SK-N-SH (cell line): ENCODE measurements at regions not wholly inside any gene's neighbourhood (a gene's known extent, or its start where the extent isn't known, plus 50 kb on each side); places are given as distances from the start of the nearest gene placed in this dataset.

Experiments used
- CTCF ChIA-PET: fragments of 300-600, 350-600 bp; formaldehyde crosslinking; extraction: SDS; loops from one replicate; lab custom pipeline; 2021; lab: Yijun Ruan, JAX
- POLR2A ChIA-PET: fragments of 350-600 bp; sonication (Branson Sonifier 250); formaldehyde crosslinking; extraction: SDS; loops from one replicate; lab custom pipeline; 2020; ENCODE audit warnings: antibody characterized with exemption, inconsistent platforms; lab: Yijun Ruan, JAX
- DNase-seq: peaks from one replicate; pipeline ENCODE4 v3.0.0; 2012
- H2AFZ ChIP-seq: fragments of 200-600 bp; sonication (generic); 2 replicates; pipeline ENCODE4 v1.8.1; 2016; ENCODE audit warnings: antibody characterized with exemption, mild to moderate bottlenecking, low read depth
- H3F3A ChIP-seq: fragments of 200-600 bp; sonication (generic); replicated peaks from 2 replicates; pipeline ENCODE3; 2016; ENCODE audit warnings: antibody characterized with exemption, mild to moderate bottlenecking; ENCODE audit not compliant: insufficient read depth
- H3K27ac ChIP-seq, 2 experiments: fragments of 200-500 bp in 1 of 2; fragments of 200-600 bp in 1 of 2; sonication (Bioruptor generic) in 1 of 2; sonication (generic), shearing (Covaris generic) in 1 of 2; 2 replicates each; pipeline versions ENCODE4 v1.5.1 to v1.6.1; 2014 to 2016; ENCODE audit warnings: low read depth in 2 of 2, inconsistent platforms in 1 of 2, low read length in 1 of 2, mild to moderate bottlenecking in 1 of 2, mixed read lengths in 1 of 2
- H3K27me3 ChIP-seq: fragments of 200-600 bp; sonication (generic), shearing (Covaris generic); 2 replicates; pipeline ENCODE4 v1.6.1; 2016; ENCODE audit warnings: mixed run types; ENCODE audit not compliant: insufficient read depth
- H3K36me3 ChIP-seq, 2 experiments: fragments of 200-500 bp in 1 of 2; fragments of 200-600 bp in 1 of 2; sonication (Bioruptor generic) in 1 of 2; sonication (generic) in 1 of 2; replicated peaks in 1 of 2; 2 replicates each; pipeline versions ENCODE3 to v1.5.1; 2014 to 2016; ENCODE audit warnings: low read length in 1 of 2, mild to moderate bottlenecking in 1 of 2; ENCODE audit not compliant: insufficient read depth in 2 of 2, control insufficient read depth in 1 of 2
- H3K4me1 ChIP-seq, 2 experiments: fragments of 200-500 bp in 1 of 2; fragments of 200-600 bp in 1 of 2; sonication (Bioruptor generic) in 1 of 2; sonication (generic), shearing (Covaris generic) in 1 of 2; 2 replicates each; pipeline versions ENCODE4 v1.5.1 to v1.6.1; 2014 to 2016; ENCODE audit warnings: low read depth in 1 of 2, low read length in 1 of 2, mixed run types in 1 of 2; ENCODE audit not compliant: insufficient read depth in 2 of 2, control insufficient read depth in 1 of 2
- H3K4me2 ChIP-seq: fragments of 200-600 bp; sonication (generic), shearing (Covaris generic); 2 replicates; pipeline ENCODE4 v1.6.1; 2017; ENCODE audit warnings: mixed run types
- H3K4me3 ChIP-seq, 2 experiments: fragments of 200-500 bp in 1 of 2; fragments of 200-600 bp in 1 of 2; sonication (Bioruptor generic) in 1 of 2; sonication (generic), shearing (Covaris generic) in 1 of 2; 2 replicates each; pipeline versions ENCODE4 v1.5.1 to v1.8.1; 2014 to 2016; ENCODE audit warnings: low read depth in 2 of 2, inconsistent platforms in 1 of 2, low read length in 1 of 2, mild to moderate bottlenecking in 1 of 2, mixed read lengths in 1 of 2, moderate library complexity in 1 of 2
- H3K79me2 ChIP-seq: fragments of 200-600 bp; sonication (generic); 2 replicates; pipeline ENCODE4 v1.8.1; 2017; ENCODE audit warnings: mild to moderate bottlenecking; ENCODE audit not compliant: insufficient read depth
- H3K9ac ChIP-seq: fragments of 200-600 bp; sonication (generic); 2 replicates; pipeline ENCODE4 v1.6.1; 2017; ENCODE audit warnings: mixed run types
- H3K9me2 ChIP-seq: fragments of 200-600 bp; sonication (generic); 2 replicates; pipeline ENCODE4 v1.6.1; 2017; ENCODE audit warnings: mixed run types
- H3K9me3 ChIP-seq: fragments of 200-600 bp; sonication (generic); 2 replicates; pipeline ENCODE4 v1.6.1; 2017; ENCODE audit warnings: mixed run types, mild to moderate bottlenecking, moderate library complexity
- H4K20me1 ChIP-seq: fragments of 200-600 bp; sonication (generic); 2 replicates; pipeline ENCODE4 v1.6.1; 2017; ENCODE audit warnings: mild to moderate bottlenecking, mixed run types; ENCODE audit not compliant: insufficient read depth
- CHD2 ChIP-seq: fragments of 150-350 bp; IDR thresholded peaks from 2 replicates; pipeline ENCODE4 v1.6.1; 2018; ENCODE audit warnings: low read length; ENCODE audit not compliant: partially characterized antibody
- ELF1 ChIP-seq: IDR thresholded peaks from 2 replicates; pipeline ENCODE4 v1.4.0; 2012
- EZH2phosphoT487 ChIP-seq: fragments of 200-600 bp; sonication (generic); IDR thresholded peaks from 2 replicates; pipeline ENCODE4 v1.6.1; 2017; ENCODE audit warnings: low read depth, mixed run types, mild to moderate bottlenecking, antibody characterized with exemption, moderate library complexity, borderline replicate concordance
- FOSL2 ChIP-seq: IDR thresholded peaks from 2 replicates; pipeline ENCODE4 v1.4.0; 2012; ENCODE audit warnings: low read depth, mild to moderate bottlenecking, moderate library complexity, borderline replicate concordance
- FOXJ3 ChIP-seq: sonication (generic); formaldehyde crosslinking; IDR thresholded peaks from 2 replicates; pipeline ENCODE4 v1.5.1; 2020; ENCODE audit warnings: mild to moderate bottlenecking, missing genetic modification reagents
- GABPA ChIP-seq: IDR thresholded peaks from 2 replicates; pipeline ENCODE4 v1.4.0; 2012; ENCODE audit warnings: low read depth, mild to moderate bottlenecking
- GATA2 ChIP-seq: sonication (generic); formaldehyde crosslinking; IDR thresholded peaks from 2 replicates; pipeline ENCODE4 v1.5.0; 2020; ENCODE audit warnings: mild to moderate bottlenecking, missing genetic modification reagents
- JUND ChIP-seq: IDR thresholded peaks from 2 replicates; pipeline ENCODE4 v1.4.0; 2012
- MEF2A ChIP-seq: IDR thresholded peaks from 2 replicates; pipeline ENCODE4 v1.4.0; 2012; ENCODE audit warnings: low read depth, borderline replicate concordance
- POLR2AphosphoS5 ChIP-seq: IDR thresholded peaks from 2 replicates; pipeline ENCODE4 v1.6.1; 2012; ENCODE audit warnings: low read depth, low read length
- RCOR1 ChIP-seq: fragments of 150-350 bp; IDR thresholded peaks from 2 replicates; pipeline ENCODE4 v1.6.1; 2017; ENCODE audit warnings: antibody characterized with exemption, low read length
- RFX5 ChIP-seq: IDR thresholded peaks from 2 replicates; pipeline ENCODE4 v1.6.1; 2012; ENCODE audit warnings: mild to moderate bottlenecking, improper control_type of control experiment, low read length
- RXRA ChIP-seq: IDR thresholded peaks from 2 replicates; pipeline ENCODE4 v1.4.0; 2012; ENCODE audit warnings: low read depth, mild to moderate bottlenecking, borderline replicate concordance
- TAF1 ChIP-seq: IDR thresholded peaks from 2 replicates; pipeline ENCODE4 v1.6.1; 2012; ENCODE audit warnings: low read depth, mild to moderate bottlenecking, low read length, moderate library complexity, borderline replicate concordance
- TCF12 ChIP-seq: IDR thresholded peaks from 2 replicates; pipeline ENCODE4 v1.4.0; 2012
- WGBS: methylation state at CpG from one replicate; pipeline ENCODE4 v1.1.6; 2017; ENCODE audit warnings: low lambda C conversion rate; 5-methylcytosine and 5-hydroxymethylcytosine counted together
- TF ChIP-seq, protein P1 (sequence below): fragments of 200-600 bp; sonication (generic); IDR thresholded peaks from 2 replicates; pipeline ENCODE4 v1.6.1; 2017; ENCODE audit warnings: antibody characterized with exemption, mild to moderate bottlenecking, moderate library complexity
- TF ChIP-seq, protein P2 (sequence below): IDR thresholded peaks from 2 replicates; pipeline ENCODE4 v1.6.1; 2012; ENCODE audit warnings: mild to moderate bottlenecking, low read depth, low read length, moderate library complexity
- TF ChIP-seq, protein P3 (sequence below): fragments of 150-350 bp; IDR thresholded peaks from 2 replicates; pipeline ENCODE4 v1.6.1; 2017; ENCODE audit warnings: antibody characterized with exemption, low read length, low read depth, borderline replicate concordance
- TF ChIP-seq, protein P4 (sequence below): fragments of 150-350 bp; IDR thresholded peaks from 2 replicates; pipeline ENCODE4 v1.6.1; 2016; ENCODE audit warnings: mild to moderate bottlenecking, low read depth, low read length
- TF ChIP-seq, protein P5 (sequence below): IDR thresholded peaks from 2 replicates; pipeline ENCODE4 v1.4.0; 2012; ENCODE audit warnings: low read depth

DNA sequence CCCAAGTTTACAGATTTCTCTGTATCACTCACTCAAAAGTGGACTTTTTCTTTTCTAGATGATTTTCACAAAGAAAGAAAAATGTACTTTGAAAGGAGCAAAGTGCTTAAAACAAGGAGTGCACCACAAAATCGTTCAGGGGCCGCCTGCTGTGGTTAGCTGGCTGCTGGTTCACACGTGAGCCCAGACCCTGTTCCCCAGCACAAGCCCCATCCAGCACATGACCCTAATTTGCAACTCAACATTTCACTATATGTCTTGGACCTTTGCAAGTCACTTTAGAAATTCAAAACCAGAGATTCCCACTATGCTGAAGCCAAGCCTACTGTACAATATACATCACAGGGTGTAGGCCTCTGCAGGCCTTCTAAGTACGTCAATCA is 95.5 kb upstream of the NHSL1 start:
- no peaks in the 10 kb centered on the region for H4K20me1 ChIP-seq
- ChIA-PET CTCF (interaction anchor here (1.2 to 3.4 kb wide), 2 partner anchors 171 to 478 kb away, joined by 4 to 11 read pairs; no protein-coding TSS in a partner anchor), POLR2A (no interaction called here)
- TF ChIP-seq, protein P1, sequence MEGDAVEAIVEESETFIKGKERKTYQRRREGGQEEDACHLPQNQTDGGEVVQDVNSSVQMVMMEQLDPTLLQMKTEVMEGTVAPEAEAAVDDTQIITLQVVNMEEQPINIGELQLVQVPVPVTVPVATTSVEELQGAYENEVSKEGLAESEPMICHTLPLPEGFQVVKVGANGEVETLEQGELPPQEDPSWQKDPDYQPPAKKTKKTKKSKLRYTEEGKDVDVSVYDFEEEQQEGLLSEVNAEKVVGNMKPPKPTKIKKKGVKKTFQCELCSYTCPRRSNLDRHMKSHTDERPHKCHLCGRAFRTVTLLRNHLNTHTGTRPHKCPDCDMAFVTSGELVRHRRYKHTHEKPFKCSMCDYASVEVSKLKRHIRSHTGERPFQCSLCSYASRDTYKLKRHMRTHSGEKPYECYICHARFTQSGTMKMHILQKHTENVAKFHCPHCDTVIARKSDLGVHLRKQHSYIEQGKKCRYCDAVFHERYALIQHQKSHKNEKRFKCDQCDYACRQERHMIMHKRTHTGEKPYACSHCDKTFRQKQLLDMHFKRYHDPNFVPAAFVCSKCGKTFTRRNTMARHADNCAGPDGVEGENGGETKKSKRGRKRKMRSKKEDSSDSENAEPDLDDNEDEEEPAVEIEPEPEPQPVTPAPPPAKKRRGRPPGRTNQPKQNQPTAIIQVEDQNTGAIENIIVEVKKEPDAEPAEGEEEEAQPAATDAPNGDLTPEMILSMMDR: no peak
- TF ChIP-seq FOSL2 (no peak), FOXJ3 (no peak), EZH2phosphoT487 (no peak), GATA2 (CRISPR knock-in tag) (no peak), RFX5 (no peak), GABPA (no peak), CHD2 (no peak), MEF2A (no peak), POLR2AphosphoS5 (no peak), RXRA (no peak), RCOR1 (no peak), TCF12 (no peak), ELF1 (no peak), TAF1 (no peak), JUND (no peak)
- TF ChIP-seq, protein P2, sequence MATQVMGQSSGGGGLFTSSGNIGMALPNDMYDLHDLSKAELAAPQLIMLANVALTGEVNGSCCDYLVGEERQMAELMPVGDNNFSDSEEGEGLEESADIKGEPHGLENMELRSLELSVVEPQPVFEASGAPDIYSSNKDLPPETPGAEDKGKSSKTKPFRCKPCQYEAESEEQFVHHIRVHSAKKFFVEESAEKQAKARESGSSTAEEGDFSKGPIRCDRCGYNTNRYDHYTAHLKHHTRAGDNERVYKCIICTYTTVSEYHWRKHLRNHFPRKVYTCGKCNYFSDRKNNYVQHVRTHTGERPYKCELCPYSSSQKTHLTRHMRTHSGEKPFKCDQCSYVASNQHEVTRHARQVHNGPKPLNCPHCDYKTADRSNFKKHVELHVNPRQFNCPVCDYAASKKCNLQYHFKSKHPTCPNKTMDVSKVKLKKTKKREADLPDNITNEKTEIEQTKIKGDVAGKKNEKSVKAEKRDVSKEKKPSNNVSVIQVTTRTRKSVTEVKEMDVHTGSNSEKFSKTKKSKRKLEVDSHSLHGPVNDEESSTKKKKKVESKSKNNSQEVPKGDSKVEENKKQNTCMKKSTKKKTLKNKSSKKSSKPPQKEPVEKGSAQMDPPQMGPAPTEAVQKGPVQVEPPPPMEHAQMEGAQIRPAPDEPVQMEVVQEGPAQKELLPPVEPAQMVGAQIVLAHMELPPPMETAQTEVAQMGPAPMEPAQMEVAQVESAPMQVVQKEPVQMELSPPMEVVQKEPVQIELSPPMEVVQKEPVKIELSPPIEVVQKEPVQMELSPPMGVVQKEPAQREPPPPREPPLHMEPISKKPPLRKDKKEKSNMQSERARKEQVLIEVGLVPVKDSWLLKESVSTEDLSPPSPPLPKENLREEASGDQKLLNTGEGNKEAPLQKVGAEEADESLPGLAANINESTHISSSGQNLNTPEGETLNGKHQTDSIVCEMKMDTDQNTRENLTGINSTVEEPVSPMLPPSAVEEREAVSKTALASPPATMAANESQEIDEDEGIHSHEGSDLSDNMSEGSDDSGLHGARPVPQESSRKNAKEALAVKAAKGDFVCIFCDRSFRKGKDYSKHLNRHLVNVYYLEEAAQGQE: no peak
- TF ChIP-seq, protein P3, sequence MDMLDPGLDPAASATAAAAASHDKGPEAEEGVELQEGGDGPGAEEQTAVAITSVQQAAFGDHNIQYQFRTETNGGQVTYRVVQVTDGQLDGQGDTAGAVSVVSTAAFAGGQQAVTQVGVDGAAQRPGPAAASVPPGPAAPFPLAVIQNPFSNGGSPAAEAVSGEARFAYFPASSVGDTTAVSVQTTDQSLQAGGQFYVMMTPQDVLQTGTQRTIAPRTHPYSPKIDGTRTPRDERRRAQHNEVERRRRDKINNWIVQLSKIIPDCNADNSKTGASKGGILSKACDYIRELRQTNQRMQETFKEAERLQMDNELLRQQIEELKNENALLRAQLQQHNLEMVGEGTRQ: no peak
- TF ChIP-seq, protein P4, sequence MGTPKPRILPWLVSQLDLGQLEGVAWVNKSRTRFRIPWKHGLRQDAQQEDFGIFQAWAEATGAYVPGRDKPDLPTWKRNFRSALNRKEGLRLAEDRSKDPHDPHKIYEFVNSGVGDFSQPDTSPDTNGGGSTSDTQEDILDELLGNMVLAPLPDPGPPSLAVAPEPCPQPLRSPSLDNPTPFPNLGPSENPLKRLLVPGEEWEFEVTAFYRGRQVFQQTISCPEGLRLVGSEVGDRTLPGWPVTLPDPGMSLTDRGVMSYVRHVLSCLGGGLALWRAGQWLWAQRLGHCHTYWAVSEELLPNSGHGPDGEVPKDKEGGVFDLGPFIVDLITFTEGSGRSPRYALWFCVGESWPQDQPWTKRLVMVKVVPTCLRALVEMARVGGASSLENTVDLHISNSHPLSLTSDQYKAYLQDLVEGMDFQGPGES: no peak
- TF ChIP-seq, protein P5, sequence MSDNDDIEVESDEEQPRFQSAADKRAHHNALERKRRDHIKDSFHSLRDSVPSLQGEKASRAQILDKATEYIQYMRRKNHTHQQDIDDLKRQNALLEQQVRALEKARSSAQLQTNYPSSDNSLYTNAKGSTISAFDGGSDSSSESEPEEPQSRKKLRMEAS: no peak
- no peak overlapping the region for H3K4me3 ChIP-seq
- no peaks in the 10 kb centered on the region for H3K36me3 ChIP-seq
- DNase-seq: no peak
- no peaks in the 10 kb centered on the region for H3K79me2 ChIP-seq
- no peak overlapping the region for H3K4me2 ChIP-seq
- H3K9me3 ChIP-seq: no peaks in the 10 kb centered on the region
- WGBS: 92% methylated on average over 4 of the region's 4 CpGs
- no peak overlapping the region for H2AFZ ChIP-seq
- no peak overlapping the region for H3K27ac ChIP-seq
- H3K27me3 ChIP-seq: no peaks in the 10 kb centered on the region
- H3F3A ChIP-seq: peaks cover 13% of the 10 kb centered on the region
- H3K9me2 ChIP-seq: no peaks in the 10 kb centered on the region
- peaks cover 0 to 11% of the 10 kb centered on the region in 2 experiments; a peak in 1 of 4 replicates for H3K4me1 ChIP-seq
- H3K9ac ChIP-seq: no peak overlapping the region
